ENCODE measurements at regions not wholly inside any gene's neighbourhood (a gene's known extent, or its start where the extent isn't known, plus 50 kb on each side); places are given as distances from the start of the nearest gene placed in this dataset.
A peak's percentile ranks its signal among the peaks of the same experiment; 100 is the strongest.

DNA sequence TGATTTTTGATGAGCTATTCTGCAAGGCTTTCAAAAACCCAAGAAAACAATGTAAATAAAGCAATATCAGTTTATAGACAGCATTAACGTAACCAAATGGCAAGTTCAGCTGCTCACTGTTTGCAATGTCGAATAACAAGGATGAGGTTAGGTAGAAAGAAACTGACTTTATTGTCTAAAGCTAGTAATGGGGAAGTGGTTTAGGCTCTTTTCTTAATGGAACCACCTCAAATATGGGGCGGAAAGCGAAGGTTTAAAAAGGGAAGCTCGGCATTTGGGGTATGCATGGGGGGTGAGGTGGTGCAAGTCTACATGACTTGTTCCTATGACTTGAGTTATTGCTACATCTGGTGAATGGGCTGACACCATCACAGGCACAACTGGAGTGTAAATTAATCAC, 1060.2 kb downstream of the NSUN3 start:
- TF ChIP-seq Cebpa-rat (IDR thresholded peaks at IDR 0.05), result no peak
- H4K20me1 ChIP-seq, result no peaks in the 10 kb centered on the region
- H3K9ac ChIP-seq, result no peak overlapping the region
- H3K27me3 ChIP-seq, result no peaks in the 10 kb centered on the region
- H3K4me1 ChIP-seq, result peaks cover 0 to 6% (median 0%) of the 10 kb centered on the region in 10 experiments; a peak in 2 of 20 replicates
- no peaks in the 10 kb centered on the region; a peak in 2 of 22 replicates for H3K9me3 ChIP-seq (replicated peaks in 1 of 11)
- H3K4me3 ChIP-seq, result no peak overlapping the region
- no peak overlapping the region for H3K27ac ChIP-seq
- no peaks in the 10 kb centered on the region for H3K36me3 ChIP-seq
- H3K4me2 ChIP-seq, result no peak overlapping the region

DNA sequence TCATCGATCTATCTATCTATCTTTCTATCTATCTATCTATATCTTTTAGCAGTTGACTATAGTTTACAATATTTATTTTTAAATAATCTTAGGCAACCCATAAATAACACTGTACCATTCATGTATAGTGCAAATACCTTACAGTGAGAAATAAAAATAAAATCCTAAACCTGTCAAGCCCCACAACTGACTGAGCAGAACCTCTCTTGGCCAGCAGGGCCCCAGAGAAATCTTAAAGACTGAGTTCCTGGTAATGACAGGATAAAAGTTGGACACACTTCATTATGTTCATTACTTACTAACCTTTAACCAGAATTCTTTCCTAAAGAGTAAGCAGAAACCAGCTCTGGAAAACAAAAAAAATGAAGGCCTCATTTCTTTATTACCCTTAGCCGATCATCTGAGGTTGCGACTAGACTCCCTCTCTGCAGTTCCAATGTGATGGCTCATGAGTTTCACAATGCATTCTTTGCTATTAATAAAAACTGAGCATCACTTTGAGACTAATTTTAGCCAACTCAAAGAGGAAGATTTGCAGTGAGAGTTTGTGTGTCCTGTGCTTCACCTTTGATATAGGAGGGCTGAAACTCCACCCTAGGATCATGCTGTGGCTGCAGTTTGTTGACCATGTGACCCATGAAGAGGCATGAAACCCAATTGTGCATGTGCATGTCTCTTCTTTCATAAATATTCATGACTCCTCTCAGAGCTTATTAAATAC, 1072.0 kb downstream of the NSUN3 start:
- Histone ChIP-seq H3K27ac (no peak overlapping the region), H3K4me2 (no peak overlapping the region), H3K27me3 (no peaks in the 10 kb centered on the region), H3K9ac (no peak overlapping the region), H3K36me3 (no peaks in the 10 kb centered on the region), H4K20me1 (no peaks in the 10 kb centered on the region), H3K4me3 (no peak overlapping the region), H3K9me3 (replicated peaks in 1 of 11) (no peaks in the 10 kb centered on the region), H3K4me1 (no peaks in the 10 kb centered on the region)
- TF ChIP-seq Cebpa-rat (IDR thresholded peaks at IDR 0.05), result no peak

DNA sequence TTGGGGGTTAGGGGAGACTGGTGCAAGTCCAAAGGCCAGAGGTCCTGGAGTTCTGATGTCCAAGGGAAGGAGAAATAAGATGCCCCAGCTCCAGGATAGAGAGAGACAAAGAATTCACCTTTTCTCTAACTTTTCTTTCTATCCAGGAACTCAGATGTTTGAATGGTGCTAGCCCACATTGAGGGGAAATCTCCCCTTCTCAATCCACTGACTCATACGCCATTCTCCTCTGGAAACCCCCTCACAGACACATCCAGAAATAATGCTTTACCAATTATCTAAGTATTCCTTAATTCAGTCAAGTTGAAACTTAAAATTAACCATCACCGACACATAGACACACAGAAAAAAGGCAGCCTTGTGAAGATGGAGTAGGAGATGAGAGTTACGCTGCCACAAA, 1085.2 kb downstream of the NSUN3 start:
- Histone ChIP-seq H4K20me1 (no peaks in the 10 kb centered on the region), H3K27ac (no peak overlapping the region), H3K4me1 (no peaks in the 10 kb centered on the region)

DNA sequence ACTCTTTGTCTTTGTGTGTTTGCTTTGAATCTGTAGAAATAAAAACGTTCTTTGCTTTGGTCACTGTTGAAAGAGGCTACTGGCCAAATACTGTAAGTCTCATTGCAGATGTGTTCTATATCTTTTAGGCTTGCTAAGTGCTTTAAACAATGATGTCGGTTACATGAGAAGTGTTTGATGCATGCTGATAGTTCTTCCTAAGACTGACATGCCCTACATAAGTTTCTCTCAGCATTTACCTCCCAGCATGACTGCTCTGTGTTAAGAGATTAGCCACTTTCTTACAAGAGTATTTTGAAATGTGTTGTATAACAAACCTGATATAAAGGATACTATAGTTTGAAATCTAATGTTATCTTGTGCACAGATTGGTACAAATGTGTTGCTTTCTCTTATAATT, 1088.7 kb downstream of the NSUN3 start:
- Histone ChIP-seq H3K4me3 (no peak overlapping the region), H3K9me3 (replicated peaks in 1 of 11) (no peaks in the 10 kb centered on the region), H4K20me1 (no peaks in the 10 kb centered on the region), H3K27me3 (no peaks in the 10 kb centered on the region), H3K4me1 (no peaks in the 10 kb centered on the region; a peak in 1 of 20 replicates), H3K27ac (no peak overlapping the region), H3K4me2 (no peak overlapping the region), H3K9ac (no peak overlapping the region), H3K36me3 (no peaks in the 10 kb centered on the region)
- no peak for TF ChIP-seq Cebpa-rat (IDR thresholded peaks at IDR 0.05)

More for the DNA sequence above, 1085.2 kb downstream of the NSUN3 start:
- Histone ChIP-seq H3K36me3 (no peaks in the 10 kb centered on the region), H3K27me3 (no peaks in the 10 kb centered on the region), H3K4me2 (no peak overlapping the region), H3K4me3 (no peak overlapping the region), H3K9me3 (replicated peaks in 1 of 11) (no peaks in the 10 kb centered on the region), H3K9ac (no peak overlapping the region)
- TF ChIP-seq Cebpa-rat (IDR thresholded peaks at IDR 0.05), result no peak

- Histone ChIP-seq H3K27ac (no peak overlapping the region), H3K4me3 (no peak overlapping the region), H3K9ac (no peak overlapping the region), H3K9me3 (replicated peaks in 1 of 11) (0 out of 22 replicates have a peak, but pooled peaks cover 0 to 4% (median 0%) of the 10 kb centered on the region in 11 experiments), H3K36me3 (no peaks in the 10 kb centered on the region), H4K20me1 (no peaks in the 10 kb centered on the region), H3K4me2 (peak overlapping the region in 1 of 11 experiments; percentile 20; a peak in 1 of 22 replicates), H3K4me1 (no peaks in the 10 kb centered on the region; a peak in 1 of 20 replicates), H3K27me3 (no peaks in the 10 kb centered on the region)
- TF ChIP-seq Cebpa-rat (IDR thresholded peaks at IDR 0.05), result no peak
Measured at GRCh38 chr3:95154766-95155165, 1091.9 kb downstream of the NSUN3 start.

DNA sequence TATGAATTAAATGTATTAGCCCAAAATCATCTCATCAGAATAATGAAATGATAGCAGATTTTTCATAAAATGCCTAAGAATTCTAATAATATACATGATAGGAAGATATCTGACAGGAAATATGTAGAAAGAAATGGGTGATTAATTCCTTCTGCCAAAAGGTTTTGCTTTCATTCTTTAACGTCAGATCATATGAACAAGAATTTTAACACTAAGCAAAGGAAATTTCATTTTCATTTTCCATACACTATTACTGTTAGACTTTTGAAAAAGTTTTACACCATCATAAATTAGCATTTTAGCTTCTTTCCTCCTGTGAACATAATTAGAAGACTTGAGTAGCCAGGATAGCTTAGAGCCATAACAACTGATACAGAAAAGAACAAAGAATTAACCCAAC, 1099.9 kb downstream of the NSUN3 start:
- no peak overlapping the region for H3K27ac ChIP-seq
- H3K9me3 ChIP-seq (replicated peaks in 1 of 11), result 0 out of 22 replicates have a peak, but pooled peaks cover 0 to 4% (median 0%) of the 10 kb centered on the region in 11 experiments
- no peaks in the 10 kb centered on the region for H3K27me3 ChIP-seq
- H3K4me2 ChIP-seq, result no peak overlapping the region
- TF ChIP-seq Cebpa-rat (IDR thresholded peaks at IDR 0.05), result no peak
- no peak overlapping the region for H3K4me3 ChIP-seq
- no peaks in the 10 kb centered on the region for H4K20me1 ChIP-seq
- H3K9ac ChIP-seq, result no peak overlapping the region
- H3K36me3 ChIP-seq, result no peaks in the 10 kb centered on the region
- no peaks in the 10 kb centered on the region for H3K4me1 ChIP-seq

DNA sequence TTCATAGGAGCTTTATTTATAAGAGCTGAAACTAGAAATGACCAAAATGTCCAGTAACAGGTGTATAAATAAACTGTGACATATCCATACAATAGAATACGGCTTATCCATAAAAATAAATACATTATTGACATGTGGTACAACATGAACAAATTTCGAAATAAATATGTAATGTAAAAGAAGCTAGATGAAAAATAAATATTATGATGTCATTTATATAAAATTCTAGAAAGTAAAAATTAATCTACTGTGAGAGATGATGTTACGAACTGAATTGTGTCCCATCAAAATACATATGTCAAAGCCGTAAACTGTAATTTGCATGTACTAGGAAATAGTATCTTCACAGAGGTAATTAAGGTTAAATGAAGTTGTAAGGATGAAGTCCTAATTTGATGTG, 1104.9 kb downstream of the NSUN3 start:
- H3K4me3 ChIP-seq, result no peak overlapping the region
- H3K27ac ChIP-seq, result no peak overlapping the region
- H3K9me3 ChIP-seq (replicated peaks in 1 of 11), result no peaks in the 10 kb centered on the region
- no peak for TF ChIP-seq Cebpa-rat (IDR thresholded peaks at IDR 0.05)
- H3K9ac ChIP-seq, result no peak overlapping the region
- H3K4me2 ChIP-seq, result no peak overlapping the region
- H4K20me1 ChIP-seq, result no peaks in the 10 kb centered on the region
- no peaks in the 10 kb centered on the region for H3K36me3 ChIP-seq
- no peaks in the 10 kb centered on the region for H3K4me1 ChIP-seq
- no peaks in the 10 kb centered on the region for H3K27me3 ChIP-seq

- H4K20me1 ChIP-seq, result no peaks in the 10 kb centered on the region
- H3K36me3 ChIP-seq, result no peaks in the 10 kb centered on the region
- H3K27ac ChIP-seq, result no peak overlapping the region
- no peak overlapping the region for H3K9ac ChIP-seq
- no peak for TF ChIP-seq Cebpa-rat (IDR thresholded peaks at IDR 0.05)
- H3K9me3 ChIP-seq (replicated peaks in 1 of 11), result no peaks in the 10 kb centered on the region
- no peak overlapping the region for H3K4me2 ChIP-seq
- no peaks in the 10 kb centered on the region for H3K27me3 ChIP-seq
- no peak overlapping the region for H3K4me3 ChIP-seq
- no peaks in the 10 kb centered on the region for H3K4me1 ChIP-seq
Measured at GRCh38 chr3:95168526-95168925, 1105.7 kb downstream of the NSUN3 start.

DNA sequence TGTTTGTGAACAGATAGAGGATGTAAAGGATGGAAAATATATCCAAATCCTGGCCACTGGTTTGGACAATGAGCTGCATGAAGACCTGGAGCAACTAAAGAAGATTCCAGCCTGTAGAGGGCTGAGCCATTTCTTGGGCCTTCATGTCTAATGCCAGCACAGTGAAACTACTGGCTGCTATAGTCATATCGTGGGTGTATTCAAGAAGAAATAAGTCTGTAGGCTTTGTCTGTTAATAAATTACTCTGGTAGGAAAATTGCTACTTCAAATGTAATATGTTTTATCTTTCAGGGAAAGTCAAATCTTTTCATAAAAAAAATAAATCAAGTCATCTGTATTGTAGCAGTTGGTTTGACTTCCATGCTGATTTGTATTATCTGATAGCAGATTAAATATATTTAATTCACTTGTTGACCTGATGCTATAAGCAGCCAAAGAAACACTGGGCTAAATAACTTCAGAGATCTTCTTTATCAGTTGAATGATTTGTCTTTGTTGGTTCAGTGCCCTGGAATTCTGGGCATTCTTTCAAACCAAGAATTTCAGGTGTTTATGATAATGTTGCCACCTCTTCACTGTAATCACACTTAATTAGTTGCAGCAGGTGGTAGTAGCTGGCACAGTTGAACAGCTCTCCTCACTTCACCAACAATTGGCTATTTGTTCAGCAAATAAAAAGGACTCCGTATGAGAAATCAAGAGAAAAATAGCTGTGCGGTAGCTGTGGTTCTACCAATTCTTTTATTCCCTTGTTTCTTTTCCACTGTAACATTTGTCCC, 1109.5 kb downstream of the NSUN3 start:
- Histone ChIP-seq H3K4me3 (no peak overlapping the region), H3K9me3 (replicated peaks in 1 of 11) (no peaks in the 10 kb centered on the region), H3K27ac (no peak overlapping the region), H3K27me3 (no peaks in the 10 kb centered on the region), H3K36me3 (no peaks in the 10 kb centered on the region), H3K4me2 (no peak overlapping the region), H3K9ac (no peak overlapping the region), H4K20me1 (no peaks in the 10 kb centered on the region), H3K4me1 (no peaks in the 10 kb centered on the region)
- TF ChIP-seq Cebpa-rat (IDR thresholded peaks at IDR 0.05), result no peak

GRCh38 chr3:95177096-95177495, 1114.2 kb downstream of the NSUN3 start:
- no peaks in the 10 kb centered on the region for H4K20me1 ChIP-seq
- H3K27ac ChIP-seq, result no peak overlapping the region
- H3K4me1 ChIP-seq, result no peaks in the 10 kb centered on the region
- no peak overlapping the region for H3K9ac ChIP-seq
- H3K4me3 ChIP-seq, result no peak overlapping the region
- no peaks in the 10 kb centered on the region for H3K9me3 ChIP-seq (replicated peaks in 1 of 11)
- H3K4me2 ChIP-seq, result no peak overlapping the region
- no peaks in the 10 kb centered on the region for H3K36me3 ChIP-seq
- no peak for TF ChIP-seq Cebpa-rat (IDR thresholded peaks at IDR 0.05)
- no peaks in the 10 kb centered on the region for H3K27me3 ChIP-seq
